T-cell (primary cell): ENCODE measurements at regions not wholly inside any gene's neighbourhood (a gene's known extent, or its start where the extent isn't known, plus 50 kb on each side); places are given as distances from the start of the nearest gene placed in this dataset.

Source experiments
- ATAC-seq, 4 experiments: fragments of 200-7000 bp in 3 of 4; fragments of 150-1000 bp in 1 of 4; cut with Tn5 transposase; replicated peaks in 1 of 4; 1 replicate in 3 of 4; 2 replicates in 1 of 4; pipeline ENCODE4 v1.10.0; 2021; ENCODE audit warnings: moderate library complexity in 3 of 4, mild to moderate bottlenecking in 2 of 4, moderate number of reproducible peaks in 1 of 4
- CTCF ChIA-PET, 2 donors: fragments of 300-600 bp; sonication (Branson Sonifier 250); formaldehyde crosslinking; loops; one replicate each; lab custom pipeline; 2022; ENCODE audit warnings: antibody characterized with exemption in 2 of 2; lab: Charles Lee
- POLR2A ChIA-PET, 2 donors: fragments of 300-600 bp; sonication (Branson Sonifier 250); formaldehyde crosslinking; loops; one replicate each; lab custom pipeline; 2022; ENCODE audit warnings: antibody characterized with exemption in 2 of 2; lab: Charles Lee
- DNase-seq, 35 experiments: peaks; one replicate each; pipeline versions ENCODE4 v3.0.0 to v3.0.0-alpha.2; 2013 to 2023
- H3K27ac ChIP-seq: one replicate; pipeline ENCODE4 v1.5.1; 2013; ENCODE audit warnings: low read length
- H3K27me3 ChIP-seq, 2 experiments: replicated peaks in 1 of 2; 1 replicate in 1 of 2; 2 replicates in 1 of 2; pipeline versions ENCODE4 v1.6.1 to v1.7.0; 2013; ENCODE audit warnings: low read length in 1 of 2, mixed read lengths in 1 of 2; ENCODE audit not compliant: control insufficient read depth in 2 of 2, insufficient read depth in 2 of 2; ENCODE audit errors: extremely low read depth in 1 of 2
- H3K36me3 ChIP-seq, 2 donors: 1 replicate in 1 of 2; 2 replicates in 1 of 2; pipeline versions ENCODE4 v1.6.1 to v1.7.0; 2013; ENCODE audit warnings: low read length in 1 of 2; ENCODE audit not compliant: control insufficient read depth in 2 of 2, insufficient read depth in 1 of 2; ENCODE audit errors: extremely low read depth in 1 of 2
- H3K4me1 ChIP-seq, 2 experiments: 1 replicate in 1 of 2; 2 replicates in 1 of 2; pipeline versions ENCODE4 v1.6.1 to v1.7.0; 2013; ENCODE audit warnings: low read length in 2 of 2, mixed read lengths in 1 of 2; ENCODE audit not compliant: insufficient read depth in 2 of 2, control insufficient read depth in 1 of 2; ENCODE audit errors: extremely low read depth in 1 of 2
- H3K4me3 ChIP-seq, 2 donors: 1 replicate in 1 of 2; 2 replicates in 1 of 2; pipeline versions ENCODE4 v1.5.1 to v1.7.0; 2013; ENCODE audit warnings: mild to moderate bottlenecking in 2 of 2, low read length in 1 of 2, moderate library complexity in 1 of 2; ENCODE audit not compliant: control insufficient read depth in 1 of 2; ENCODE audit errors: extremely low read depth in 1 of 2
- H3K9me3 ChIP-seq: 2 replicates; pipeline ENCODE4 v1.7.0; 2013
- H3K27ac Mint-ChIP-seq, 2 donors: one replicate each; pipeline ENCODE4 v1.8.0; 2020 to 2021; ENCODE audit warnings: mild to moderate bottlenecking in 2 of 2, mixed read lengths in 2 of 2
- H3K27me3 Mint-ChIP-seq, 2 donors: one replicate each; pipeline ENCODE4 v1.8.0; 2021 to 2022; ENCODE audit warnings: mixed read lengths in 2 of 2
- H3K36me3 Mint-ChIP-seq: one replicate; pipeline ENCODE4 v1.8.0; 2021; ENCODE audit warnings: mixed read lengths
- H3K4me1 Mint-ChIP-seq, 3 donors: one replicate each; pipeline ENCODE4 v1.8.0; 2020 to 2022; ENCODE audit warnings: mixed read lengths in 3 of 3, mild to moderate bottlenecking in 1 of 3
- H3K4me3 Mint-ChIP-seq, 3 donors: one replicate each; pipeline ENCODE4 v1.8.0; 2020 to 2022; ENCODE audit warnings: mild to moderate bottlenecking in 3 of 3, mixed read lengths in 3 of 3, moderate library complexity in 3 of 3
- H3K9me3 Mint-ChIP-seq, 3 donors: one replicate each; pipeline ENCODE4 v1.8.0; 2020 to 2022; ENCODE audit warnings: mixed read lengths in 3 of 3
- WGBS: methylation state at CpG from one replicate; pipeline ENCODE4 v1.1.5; 2013; ENCODE audit warnings: missing lambda C conversion rate; ENCODE audit not compliant: insufficient coverage; 5-methylcytosine and 5-hydroxymethylcytosine counted together

- Mint-ChIP-seq H3K4me3 (no peak overlapping the region), H3K27me3 (peaks cover 3 to 5% of the 10 kb centered on the region in 2 donors), H3K36me3 (no peaks in the 10 kb centered on the region), H3K27ac (no peak overlapping the region), H3K9me3 (no peaks in the 10 kb centered on the region), H3K4me1 (no peaks in the 10 kb centered on the region)
- Histone ChIP-seq H3K4me1 (no peaks in the 10 kb centered on the region), H3K27me3 (peaks cover 0 to 43% of the 10 kb centered on the region in 2 experiments), H3K4me3 (no peak overlapping the region), H3K36me3 (no peaks in the 10 kb centered on the region), H3K9me3 (no peaks in the 10 kb centered on the region), H3K27ac (no peak overlapping the region)
- WGBS, result 100% methylated on average over 1 of the region's 6 CpGs
- ChIA-PET POLR2A (no interaction called here), CTCF (no interaction called here)
- no peak for DNase-seq
- ATAC-seq, result no peak
Measured at GRCh38 chr12:131253376-131254026, 299.8 kb downstream of the ADGRD1 start.

DNA sequence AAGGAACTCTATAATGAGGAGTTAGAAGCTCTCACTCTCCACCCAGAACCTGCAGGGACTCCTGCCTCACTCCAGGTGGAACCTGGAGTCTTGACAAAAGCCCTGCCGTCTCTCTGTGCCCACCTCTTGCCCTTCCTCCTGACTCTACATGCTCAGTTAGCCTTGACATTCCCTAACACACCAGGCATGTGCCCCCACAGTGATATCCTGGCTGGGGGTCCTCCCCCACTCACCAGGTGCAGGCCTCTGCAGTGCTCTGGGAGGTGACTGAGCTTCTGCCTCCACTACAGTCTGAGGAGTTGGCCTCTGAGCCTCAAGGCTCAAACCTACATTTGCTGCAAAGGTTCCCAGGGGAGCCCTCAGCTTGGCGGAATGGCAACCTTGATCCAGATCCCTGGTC lies 300.7 kb downstream of the ADGRD1 start:
- Histone ChIP-seq H3K4me1 (no peaks in the 10 kb centered on the region), H3K36me3 (no peaks in the 10 kb centered on the region), H3K27me3 (peaks cover 0 to 43% of the 10 kb centered on the region in 2 experiments), H3K4me3 (no peak overlapping the region), H3K9me3 (no peaks in the 10 kb centered on the region), H3K27ac (no peak overlapping the region)
- Mint-ChIP-seq H3K4me1 (no peaks in the 10 kb centered on the region), H3K9me3 (peaks cover 0 to 3% (median 0%) of the 10 kb centered on the region in 3 donors), H3K36me3 (no peaks in the 10 kb centered on the region), H3K27ac (no peak overlapping the region), H3K4me3 (no peak overlapping the region), H3K27me3 (peaks cover 3% of the 10 kb centered on the region in 2 donors)
- no peak for DNase-seq
- ChIA-PET POLR2A (no interaction called here), CTCF (no interaction called here)
- no peak for ATAC-seq
- 80% methylated on average over 1 of the region's 2 CpGs for WGBS

DNA sequence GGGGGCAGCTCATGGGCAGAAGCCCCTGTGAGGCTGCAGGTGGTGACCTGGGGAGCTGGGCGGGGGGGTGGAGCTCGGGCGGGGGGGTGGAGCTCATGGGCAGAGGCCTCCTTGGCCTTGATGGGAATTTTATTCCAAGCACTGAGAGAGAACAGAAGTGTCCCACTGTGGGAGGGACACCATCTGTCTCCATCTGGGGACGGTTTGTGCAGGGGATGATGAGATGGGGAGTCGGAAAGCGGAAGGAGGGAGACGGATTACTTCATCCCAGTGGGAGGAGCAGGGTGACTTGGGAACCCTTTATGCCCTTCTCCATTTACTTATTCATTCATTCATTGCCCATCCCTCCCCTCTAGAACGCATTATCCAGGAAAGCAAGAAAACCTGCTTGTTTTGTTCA lies 304.7 kb downstream of the ADGRD1 start:
- no peak overlapping the region for H3K27ac Mint-ChIP-seq
- ChIA-PET CTCF (no interaction called here), POLR2A (no interaction called here)
- Histone ChIP-seq H3K27me3 (peaks cover 0 to 26% of the 10 kb centered on the region in 2 experiments), H3K4me3 (no peak overlapping the region), H3K4me1 (no peaks in the 10 kb centered on the region), H3K36me3 (no peaks in the 10 kb centered on the region), H3K27ac (no peak overlapping the region), H3K9me3 (no peaks in the 10 kb centered on the region)
- peaks cover 3 to 5% of the 10 kb centered on the region in 2 donors for H3K27me3 Mint-ChIP-seq
- WGBS, result no CpG with 5 or more reads among the region's 8 CpGs
- H3K4me1 Mint-ChIP-seq, result no peaks in the 10 kb centered on the region
- DNase-seq (no peak), ATAC-seq (no peak)
- peaks cover 0 to 3% (median 0%) of the 10 kb centered on the region in 3 donors for H3K9me3 Mint-ChIP-seq
- H3K36me3 Mint-ChIP-seq, result no peaks in the 10 kb centered on the region
- H3K4me3 Mint-ChIP-seq, result no peak overlapping the region

DNA sequence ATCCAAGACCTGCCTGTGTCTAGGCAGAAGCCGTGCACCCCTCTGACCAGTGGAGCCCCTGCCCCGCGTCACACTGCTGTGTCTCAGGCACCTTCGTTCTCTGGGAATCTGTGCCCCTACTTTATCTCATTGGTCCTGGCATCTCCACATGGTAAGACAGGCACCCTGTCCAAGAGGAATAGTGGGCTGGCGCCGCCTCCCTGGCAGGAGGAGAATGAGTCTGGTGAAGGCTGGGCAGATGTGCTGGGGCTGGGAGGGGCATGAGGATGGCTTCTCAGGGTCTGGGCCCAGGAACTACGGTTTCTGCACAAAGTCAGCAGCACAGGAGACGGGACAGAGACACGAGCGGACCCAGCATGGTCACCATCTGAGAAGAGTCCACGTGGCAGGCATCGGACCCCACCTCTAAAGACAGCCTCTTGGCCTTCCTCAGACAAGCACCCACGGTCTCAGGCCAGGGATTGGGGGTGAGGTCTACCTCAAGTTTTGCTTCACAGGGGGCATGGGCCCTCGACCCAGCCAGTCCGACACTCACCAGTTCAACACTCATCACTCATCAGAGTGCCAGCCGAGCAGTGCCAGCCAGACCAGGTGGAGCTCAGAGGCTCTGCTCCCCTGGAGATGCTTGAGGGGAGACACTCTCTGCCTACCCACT lies 306.7 kb downstream of the ADGRD1 start:
- no peak for DNase-seq
- peaks cover 3 to 5% of the 10 kb centered on the region in 2 donors for H3K27me3 Mint-ChIP-seq
- no peak overlapping the region for H3K27ac ChIP-seq

DNA sequence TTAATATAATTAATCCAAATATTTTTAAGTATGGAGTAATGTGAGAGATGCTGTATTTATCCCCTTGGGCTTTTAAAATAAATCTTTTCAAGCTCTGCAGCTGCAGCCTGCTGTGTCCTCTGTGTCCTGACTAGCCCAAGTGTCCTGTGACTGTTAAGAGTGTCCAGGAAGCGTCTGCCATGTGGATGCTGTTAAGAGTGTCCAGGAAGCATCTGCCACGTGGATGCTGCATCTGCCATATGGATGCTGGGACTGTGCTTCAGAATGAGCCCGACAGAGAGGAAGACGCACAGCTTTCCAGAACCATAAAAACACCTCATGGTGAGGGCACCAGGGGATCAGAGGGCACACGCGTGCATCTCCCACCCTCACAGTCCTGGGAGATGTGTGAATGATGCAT lies 307.2 kb downstream of the ADGRD1 start:
- Histone ChIP-seq H3K4me3 (no peak overlapping the region), H3K27me3 (peaks cover 0 to 26% of the 10 kb centered on the region in 2 experiments), H3K9me3 (no peaks in the 10 kb centered on the region), H3K27ac (no peak overlapping the region), H3K4me1 (no peaks in the 10 kb centered on the region), H3K36me3 (no peaks in the 10 kb centered on the region)
- H3K4me1 Mint-ChIP-seq, result no peaks in the 10 kb centered on the region
- H3K9me3 Mint-ChIP-seq, result peaks cover 0 to 3% (median 0%) of the 10 kb centered on the region in 3 donors
- WGBS, result 65% methylated on average over 2 of the region's 6 CpGs
- no peaks in the 10 kb centered on the region for H3K36me3 Mint-ChIP-seq
- CTCF ChIA-PET, result no interaction called here
- H3K4me3 Mint-ChIP-seq, result no peak overlapping the region
- no peak overlapping the region for H3K27ac Mint-ChIP-seq
- DNase-seq (no peak), ATAC-seq (no peak)
- peaks cover 3 to 5% of the 10 kb centered on the region in 2 donors for H3K27me3 Mint-ChIP-seq
- POLR2A ChIA-PET, result no interaction called here

More for the DNA sequence above, 306.7 kb downstream of the ADGRD1 start:
- ChIA-PET POLR2A (no interaction called here), CTCF (no interaction called here)
- Histone ChIP-seq H3K27me3 (peaks cover 0 to 26% of the 10 kb centered on the region in 2 experiments), H3K9me3 (no peaks in the 10 kb centered on the region), H3K4me3 (no peak overlapping the region), H3K4me1 (no peaks in the 10 kb centered on the region), H3K36me3 (no peaks in the 10 kb centered on the region)
- no peaks in the 10 kb centered on the region for H3K4me1 Mint-ChIP-seq
- no peak overlapping the region for H3K4me3 Mint-ChIP-seq
- no peak overlapping the region for H3K27ac Mint-ChIP-seq
- ATAC-seq, result no peak
- 70% methylated on average over 12 of the region's 16 CpGs for WGBS
- H3K36me3 Mint-ChIP-seq, result no peaks in the 10 kb centered on the region
- peaks cover 0 to 3% (median 0%) of the 10 kb centered on the region in 3 donors for H3K9me3 Mint-ChIP-seq

GRCh38 chr12:131261906-131262305 lies 308.2 kb downstream of the ADGRD1 start:
- no peak overlapping the region for H3K4me3 Mint-ChIP-seq
- no peaks in the 10 kb centered on the region for H3K4me1 Mint-ChIP-seq
- DNase-seq (no peak), ATAC-seq (no peak)
- ChIA-PET CTCF (no interaction called here), POLR2A (no interaction called here)
- H3K9me3 ChIP-seq, result no peaks in the 10 kb centered on the region
- H3K9me3 Mint-ChIP-seq, result peaks cover 0 to 3% (median 0%) of the 10 kb centered on the region in 3 donors
- no peaks in the 10 kb centered on the region for H3K36me3 ChIP-seq
- H3K27ac ChIP-seq, result no peak overlapping the region
- H3K27ac Mint-ChIP-seq, result no peak overlapping the region
- no peaks in the 10 kb centered on the region for H3K36me3 Mint-ChIP-seq
- 80% methylated on average over 14 of the region's 17 CpGs for WGBS
- peaks cover 0 to 17% of the 10 kb centered on the region in 2 experiments for H3K27me3 ChIP-seq
- peaks cover 3 to 4% of the 10 kb centered on the region in 2 donors for H3K27me3 Mint-ChIP-seq
- H3K4me1 ChIP-seq, result no peaks in the 10 kb centered on the region
- H3K4me3 ChIP-seq, result no peak overlapping the region
